NOMO-1 treated with dmso at 0.1 percent for 144 hours (cell line): ENCODE measurements at regions not wholly inside any gene's neighbourhood (a gene's known extent, or its start where the extent isn't known, plus 50 kb on each side); places are given as distances from the start of the nearest gene placed in this dataset.
"Not testable (repeated sequence)": the region's sequence is repeated elsewhere in the genome, so short reads cannot be mapped to it uniquely, and the experiment has no call there.

ENCODE experiments used
- DNase-seq: peaks from one replicate; lab custom pipeline; 2025; ENCODE audit not compliant: unreplicated experiment; lab: John Stamatoyannopoulos, UW

GRCh38 chr5:111836426-111836825 lies 79.4 kb upstream of the NREP start:
- no peak for DNase-seq

GRCh38 chr5:111834926-111835599 lies 78.1 kb upstream of the NREP start:
- DNase-seq = no peak

GRCh38 chr5:111830333-111830732 lies 73.3 kb upstream of the NREP start:
- DNase-seq = no peak

GRCh38 chr5:111829701-111830100 lies 72.7 kb upstream of the NREP start:
- no peak for DNase-seq

- DNase-seq = no peak
Measured at GRCh38 chr5:111826064-111826463, 69.1 kb upstream of the NREP start.

GRCh38 chr5:111820072-111820471 lies 63.1 kb upstream of the NREP start:
- no peak for DNase-seq

GRCh38 chr5:111819028-111819427 lies 62.0 kb upstream of the NREP start:
- DNase-seq = not testable (repeated sequence)

GRCh38 chr5:111813537-111813936 lies 56.5 kb upstream of the NREP start:
- DNase-seq = no peak

- DNase-seq = no peak
Measured at GRCh38 chr5:111810112-111810511, 53.1 kb upstream of the NREP start.
